ENCODE measurements at regions not wholly inside any gene's neighbourhood (a gene's known extent, or its start where the extent isn't known, plus 50 kb on each side); places are given as distances from the start of the nearest gene placed in this dataset.
A peak's percentile ranks its signal among the peaks of the same experiment; 100 is the strongest.

DNA sequence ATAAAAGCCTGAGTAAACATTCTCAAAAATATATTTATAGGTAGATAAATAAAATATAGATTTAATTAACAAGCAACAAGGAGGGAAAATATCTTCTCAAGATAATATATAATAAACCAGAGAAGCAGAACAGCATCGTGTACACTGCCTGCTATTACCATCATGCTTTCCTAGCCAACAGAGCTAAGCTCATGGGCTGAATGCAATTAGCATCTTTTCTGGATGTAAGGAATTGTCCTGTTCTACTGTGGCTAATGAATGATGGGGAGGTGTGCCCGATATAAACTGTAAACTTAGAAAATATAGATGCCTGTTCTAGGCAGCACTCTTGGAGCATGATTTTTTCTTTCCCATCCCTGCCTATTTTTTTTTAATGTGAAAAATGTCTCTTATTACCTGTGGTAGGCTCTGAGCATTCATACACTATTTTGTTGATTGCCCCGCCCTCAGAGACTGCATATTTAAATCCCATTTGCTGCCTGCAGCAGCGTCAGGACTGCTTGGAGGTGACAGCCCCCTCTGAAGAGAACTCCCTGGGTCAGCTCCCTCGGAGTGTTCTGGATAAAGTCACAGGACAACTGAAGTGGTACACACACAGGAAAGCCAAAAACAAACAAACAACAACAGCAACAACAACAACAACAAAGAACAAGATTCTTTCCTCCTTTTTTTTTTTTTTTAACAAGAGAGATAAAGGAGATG is 312.3 kb downstream of the SATB1 start:
- H4K20me1 ChIP-seq (ENCODE audit: insufficient read depth, low read length) = no peaks in the 10 kb centered on the region
- no peak overlapping the region for H3K4me2 ChIP-seq (ENCODE audit: insufficient read depth, low read length)
- H2AFZ ChIP-seq (ENCODE audit: low read length) = no peak overlapping the region
- peaks cover 6% of the 10 kb centered on the region for H3K4me1 ChIP-seq (ENCODE audit: insufficient read depth, low read length)
- no peaks in the 10 kb centered on the region for H3K9me3 ChIP-seq (ENCODE audit: low read depth, low read length)
- H3K27me3 ChIP-seq (ENCODE audit: insufficient read depth, low read length) = no peaks in the 10 kb centered on the region
- H3K27ac ChIP-seq (ENCODE audit: low read depth, low read length) = no peak overlapping the region
- no peaks in the 10 kb centered on the region for H3K79me2 ChIP-seq (ENCODE audit: insufficient read depth, low read length)
- DNase-seq (ENCODE audit: insufficient read length, low spot score, missing footprints) = no peak
- no peaks in the 10 kb centered on the region for H3K36me3 ChIP-seq (ENCODE audit: insufficient read depth, low read length)
- no peak overlapping the region for H3K4me3 ChIP-seq (ENCODE audit: insufficient read depth, low read length)
- TF ChIP-seq, protein P1, sequence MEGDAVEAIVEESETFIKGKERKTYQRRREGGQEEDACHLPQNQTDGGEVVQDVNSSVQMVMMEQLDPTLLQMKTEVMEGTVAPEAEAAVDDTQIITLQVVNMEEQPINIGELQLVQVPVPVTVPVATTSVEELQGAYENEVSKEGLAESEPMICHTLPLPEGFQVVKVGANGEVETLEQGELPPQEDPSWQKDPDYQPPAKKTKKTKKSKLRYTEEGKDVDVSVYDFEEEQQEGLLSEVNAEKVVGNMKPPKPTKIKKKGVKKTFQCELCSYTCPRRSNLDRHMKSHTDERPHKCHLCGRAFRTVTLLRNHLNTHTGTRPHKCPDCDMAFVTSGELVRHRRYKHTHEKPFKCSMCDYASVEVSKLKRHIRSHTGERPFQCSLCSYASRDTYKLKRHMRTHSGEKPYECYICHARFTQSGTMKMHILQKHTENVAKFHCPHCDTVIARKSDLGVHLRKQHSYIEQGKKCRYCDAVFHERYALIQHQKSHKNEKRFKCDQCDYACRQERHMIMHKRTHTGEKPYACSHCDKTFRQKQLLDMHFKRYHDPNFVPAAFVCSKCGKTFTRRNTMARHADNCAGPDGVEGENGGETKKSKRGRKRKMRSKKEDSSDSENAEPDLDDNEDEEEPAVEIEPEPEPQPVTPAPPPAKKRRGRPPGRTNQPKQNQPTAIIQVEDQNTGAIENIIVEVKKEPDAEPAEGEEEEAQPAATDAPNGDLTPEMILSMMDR (IDR thresholded peaks at IDR 0.05; ENCODE audit: extremely low read depth, low read depth, low read length) = no peak

DNA sequence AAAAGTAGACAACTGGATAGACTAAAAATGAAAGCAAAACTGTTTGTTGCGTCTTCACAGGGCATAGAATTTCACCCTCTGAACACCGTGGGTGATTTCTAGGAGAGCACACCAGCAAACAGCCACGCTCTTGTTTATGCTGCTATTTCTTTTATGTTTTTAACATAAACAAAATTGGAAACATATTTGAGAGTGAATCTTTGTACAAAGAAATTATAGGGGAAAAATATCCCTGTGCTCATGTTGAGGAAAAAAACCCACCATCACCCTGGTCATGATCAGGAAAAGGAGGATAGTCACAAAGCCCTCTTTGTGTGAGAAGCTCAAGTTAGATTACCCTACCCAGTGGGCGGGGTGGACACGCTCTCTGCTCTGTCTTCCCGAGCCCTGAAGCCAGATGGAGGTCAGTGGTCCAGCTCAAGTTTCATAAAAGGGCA is 313.3 kb downstream of the SATB1 start:
- Histone ChIP-seq H4K20me1 (ENCODE audit: insufficient read depth, low read length) (no peaks in the 10 kb centered on the region), H3K36me3 (ENCODE audit: insufficient read depth, low read length) (no peaks in the 10 kb centered on the region), H3K9me3 (ENCODE audit: low read depth, low read length) (no peaks in the 10 kb centered on the region), H3K4me1 (ENCODE audit: insufficient read depth, low read length) (peaks cover 6% of the 10 kb centered on the region), H3K4me3 (ENCODE audit: insufficient read depth, low read length) (peak overlapping the region; percentile 67), H3K79me2 (ENCODE audit: insufficient read depth, low read length) (no peaks in the 10 kb centered on the region), H3K27me3 (ENCODE audit: insufficient read depth, low read length) (no peaks in the 10 kb centered on the region), H3K4me2 (ENCODE audit: insufficient read depth, low read length) (peak overlapping the region; percentile 87), H2AFZ (ENCODE audit: low read length) (peak overlapping the region; percentile 88), H3K27ac (ENCODE audit: low read depth, low read length) (peak overlapping the region; percentile 54)
- peak; percentile 58 for DNase-seq (ENCODE audit: insufficient read length, low spot score, missing footprints)
- TF ChIP-seq, protein P1 (IDR thresholded peaks at IDR 0.05; ENCODE audit: extremely low read depth, low read depth, low read length) = no peak

- H3K27ac ChIP-seq (ENCODE audit: low read depth, low read length) = no peak overlapping the region
- H3K9me3 ChIP-seq (ENCODE audit: low read depth, low read length) = no peaks in the 10 kb centered on the region
- no peaks in the 10 kb centered on the region for H3K79me2 ChIP-seq (ENCODE audit: insufficient read depth, low read length)
- H3K4me1 ChIP-seq (ENCODE audit: insufficient read depth, low read length) = peaks cover 19% of the 10 kb centered on the region
- no peak overlapping the region for H2AFZ ChIP-seq (ENCODE audit: low read length)
- no peaks in the 10 kb centered on the region for H4K20me1 ChIP-seq (ENCODE audit: insufficient read depth, low read length)
- TF ChIP-seq, protein P1 (IDR thresholded peaks at IDR 0.05; ENCODE audit: extremely low read depth, low read depth, low read length) = no peak
- H3K27me3 ChIP-seq (ENCODE audit: insufficient read depth, low read length) = no peaks in the 10 kb centered on the region
- H3K36me3 ChIP-seq (ENCODE audit: insufficient read depth, low read length) = no peaks in the 10 kb centered on the region
- H3K4me2 ChIP-seq (ENCODE audit: insufficient read depth, low read length) = no peak overlapping the region
- no peak overlapping the region for H3K4me3 ChIP-seq (ENCODE audit: insufficient read depth, low read length)
- no peak for DNase-seq (ENCODE audit: insufficient read length, low spot score, missing footprints)
Observed at GRCh38 chr3:18103591-18103990, 321.5 kb downstream of the SATB1 start.

- H3K4me1 ChIP-seq (ENCODE audit: insufficient read depth, low read length) = peaks cover 20% of the 10 kb centered on the region
- peak overlapping the region; percentile 71 for H3K4me2 ChIP-seq (ENCODE audit: insufficient read depth, low read length)
- no peak overlapping the region for H2AFZ ChIP-seq (ENCODE audit: low read length)
- no peaks in the 10 kb centered on the region for H4K20me1 ChIP-seq (ENCODE audit: insufficient read depth, low read length)
- no peak for DNase-seq (ENCODE audit: insufficient read length, low spot score, missing footprints)
- H3K27me3 ChIP-seq (ENCODE audit: insufficient read depth, low read length) = no peaks in the 10 kb centered on the region
- TF ChIP-seq, protein P1 (IDR thresholded peaks at IDR 0.05; ENCODE audit: extremely low read depth, low read depth, low read length) = no peak
- H3K4me3 ChIP-seq (ENCODE audit: insufficient read depth, low read length) = no peak overlapping the region
- H3K9me3 ChIP-seq (ENCODE audit: low read depth, low read length) = peaks cover 2% of the 10 kb centered on the region
- peak overlapping the region; percentile 81 for H3K27ac ChIP-seq (ENCODE audit: low read depth, low read length)
- no peaks in the 10 kb centered on the region for H3K36me3 ChIP-seq (ENCODE audit: insufficient read depth, low read length)
- no peaks in the 10 kb centered on the region for H3K79me2 ChIP-seq (ENCODE audit: insufficient read depth, low read length)
Observed at GRCh38 chr3:18100121-18100520, 325.0 kb downstream of the SATB1 start.
